ENCODE measurements at regions not wholly inside any gene's neighbourhood (a gene's known extent, or its start where the extent isn't known, plus 50 kb on each side); places are given as distances from the start of the nearest gene placed in this dataset.

GRCh38 chrX:5042563-5042962 is 1186.1 kb downstream of the NLGN4X start:
- TF ChIP-seq ISL1 (CRISPR knock-in tag; IDR thresholded peaks at IDR 0.05), result no peak
- TF ChIP-seq RARB (CRISPR knock-in tag; IDR thresholded peaks at IDR 0.05), result no peak
- no peak for TF ChIP-seq CSRNP3 (CRISPR knock-in tag; IDR thresholded peaks at IDR 0.05)
- TF ChIP-seq CREB5 (CRISPR knock-in tag; IDR thresholded peaks at IDR 0.05; ENCODE audit: low read depth), result no peak
- TF ChIP-seq GLIS3 (CRISPR knock-in tag; IDR thresholded peaks at IDR 0.05), result no peak
- TF ChIP-seq ZFP3 (CRISPR knock-in tag; IDR thresholded peaks at IDR 0.05), result no peak
- TF ChIP-seq, protein P1, sequence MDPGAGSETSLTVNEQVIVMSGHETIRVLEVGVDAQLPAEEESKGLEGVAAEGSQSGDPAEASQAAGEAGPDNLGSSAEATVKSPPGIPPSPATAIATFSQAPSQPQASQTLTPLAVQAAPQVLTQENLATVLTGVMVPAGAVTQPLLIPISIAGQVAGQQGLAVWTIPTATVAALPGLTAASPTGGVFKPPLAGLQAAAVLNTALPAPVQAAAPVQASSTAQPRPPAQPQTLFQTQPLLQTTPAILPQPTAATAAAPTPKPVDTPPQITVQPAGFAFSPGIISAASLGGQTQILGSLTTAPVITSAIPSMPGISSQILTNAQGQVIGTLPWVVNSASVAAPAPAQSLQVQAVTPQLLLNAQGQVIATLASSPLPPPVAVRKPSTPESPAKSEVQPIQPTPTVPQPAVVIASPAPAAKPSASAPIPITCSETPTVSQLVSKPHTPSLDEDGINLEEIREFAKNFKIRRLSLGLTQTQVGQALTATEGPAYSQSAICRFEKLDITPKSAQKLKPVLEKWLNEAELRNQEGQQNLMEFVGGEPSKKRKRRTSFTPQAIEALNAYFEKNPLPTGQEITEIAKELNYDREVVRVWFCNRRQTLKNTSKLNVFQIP (CRISPR knock-in tag; IDR thresholded peaks at IDR 0.05; ENCODE audit: borderline replicate concordance, low read depth), result no peak
- TF ChIP-seq ZC3H10 (CRISPR knock-in tag; IDR thresholded peaks at IDR 0.05), result no peak
